Uterus (tissue), 2 donors: ENCODE measurements at regions not wholly inside any gene's neighbourhood (a gene's known extent, or its start where the extent isn't known, plus 50 kb on each side); places are given as distances from the start of the nearest gene placed in this dataset.

Experiments used
- POLR2A ChIP-seq, 2 donors: fragments of 450-650 bp; IDR thresholded peaks; one replicate each; pipeline ENCODE4 v1.6.1; 2016; ENCODE audit warnings: antibody characterized with exemption in 2 of 2, mild to moderate bottlenecking in 1 of 2, moderate library complexity in 1 of 2
- TF ChIP-seq, protein P1 (sequence below), 4 experiments: fragments of 200-600 bp in 2 of 4; fragments of 450-650 bp in 2 of 4; sonication (generic) in 2 of 4; IDR thresholded peaks; one replicate each; pipeline ENCODE4 v1.5.1; 2016 to 2019; ENCODE audit warnings: antibody characterized with exemption in 4 of 4, mild to moderate bottlenecking in 2 of 4, moderate library complexity in 1 of 4

DNA sequence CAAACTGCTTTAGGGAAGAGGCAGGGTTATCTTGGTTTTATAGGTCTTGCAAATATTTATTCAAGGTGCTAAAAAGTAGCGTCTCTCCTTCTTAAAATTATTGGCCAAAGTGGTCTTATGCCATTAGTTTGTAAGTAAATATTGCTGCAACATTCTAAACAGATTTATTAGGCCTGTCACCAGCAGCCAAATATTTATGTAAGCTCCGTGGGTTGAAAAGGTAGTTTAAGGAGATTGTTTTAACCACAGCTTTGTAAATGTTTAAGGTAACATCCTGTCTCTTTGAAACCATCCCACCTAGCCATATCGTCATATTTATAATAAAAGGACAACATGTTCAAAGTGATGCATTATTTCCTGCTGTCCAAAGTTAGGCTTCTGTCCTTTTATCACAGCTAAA, 210.1 kb upstream of the LNX1 start:
- TF ChIP-seq, protein P1, sequence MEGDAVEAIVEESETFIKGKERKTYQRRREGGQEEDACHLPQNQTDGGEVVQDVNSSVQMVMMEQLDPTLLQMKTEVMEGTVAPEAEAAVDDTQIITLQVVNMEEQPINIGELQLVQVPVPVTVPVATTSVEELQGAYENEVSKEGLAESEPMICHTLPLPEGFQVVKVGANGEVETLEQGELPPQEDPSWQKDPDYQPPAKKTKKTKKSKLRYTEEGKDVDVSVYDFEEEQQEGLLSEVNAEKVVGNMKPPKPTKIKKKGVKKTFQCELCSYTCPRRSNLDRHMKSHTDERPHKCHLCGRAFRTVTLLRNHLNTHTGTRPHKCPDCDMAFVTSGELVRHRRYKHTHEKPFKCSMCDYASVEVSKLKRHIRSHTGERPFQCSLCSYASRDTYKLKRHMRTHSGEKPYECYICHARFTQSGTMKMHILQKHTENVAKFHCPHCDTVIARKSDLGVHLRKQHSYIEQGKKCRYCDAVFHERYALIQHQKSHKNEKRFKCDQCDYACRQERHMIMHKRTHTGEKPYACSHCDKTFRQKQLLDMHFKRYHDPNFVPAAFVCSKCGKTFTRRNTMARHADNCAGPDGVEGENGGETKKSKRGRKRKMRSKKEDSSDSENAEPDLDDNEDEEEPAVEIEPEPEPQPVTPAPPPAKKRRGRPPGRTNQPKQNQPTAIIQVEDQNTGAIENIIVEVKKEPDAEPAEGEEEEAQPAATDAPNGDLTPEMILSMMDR (IDR thresholded peaks at IDR 0.05), result no peak
- TF ChIP-seq POLR2A (IDR thresholded peaks at IDR 0.05), result no peak
